ENCODE measurements at regions not wholly inside any gene's neighbourhood (a gene's known extent, or its start where the extent isn't known, plus 50 kb on each side); places are given as distances from the start of the nearest gene placed in this dataset.

DNA sequence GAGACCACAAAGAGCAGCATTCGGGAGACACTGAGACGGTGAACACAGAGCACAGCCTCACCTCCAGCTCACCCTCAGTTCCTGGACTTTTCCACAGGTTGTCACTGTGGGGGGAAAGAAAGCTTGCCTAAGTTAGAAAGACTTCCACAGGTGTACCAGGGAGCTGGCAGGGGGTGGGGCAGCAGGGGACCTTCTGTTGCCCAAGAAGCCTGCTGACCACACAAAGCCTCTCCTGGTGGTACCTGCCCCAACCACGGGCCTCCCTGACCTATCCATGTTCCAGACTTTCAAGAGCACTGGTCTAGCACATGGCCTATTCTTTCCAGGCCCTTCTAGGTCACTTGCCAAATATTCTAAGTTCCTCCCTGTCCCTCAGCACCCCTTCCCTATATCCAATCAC is 550.8 kb downstream of the BNC2 start:
- H3K4me3 ChIP-seq, result no peak overlapping the region
- intact Hi-C loops (cut with DNase I), result no loop called here
- DNase-seq, result no peak

DNA sequence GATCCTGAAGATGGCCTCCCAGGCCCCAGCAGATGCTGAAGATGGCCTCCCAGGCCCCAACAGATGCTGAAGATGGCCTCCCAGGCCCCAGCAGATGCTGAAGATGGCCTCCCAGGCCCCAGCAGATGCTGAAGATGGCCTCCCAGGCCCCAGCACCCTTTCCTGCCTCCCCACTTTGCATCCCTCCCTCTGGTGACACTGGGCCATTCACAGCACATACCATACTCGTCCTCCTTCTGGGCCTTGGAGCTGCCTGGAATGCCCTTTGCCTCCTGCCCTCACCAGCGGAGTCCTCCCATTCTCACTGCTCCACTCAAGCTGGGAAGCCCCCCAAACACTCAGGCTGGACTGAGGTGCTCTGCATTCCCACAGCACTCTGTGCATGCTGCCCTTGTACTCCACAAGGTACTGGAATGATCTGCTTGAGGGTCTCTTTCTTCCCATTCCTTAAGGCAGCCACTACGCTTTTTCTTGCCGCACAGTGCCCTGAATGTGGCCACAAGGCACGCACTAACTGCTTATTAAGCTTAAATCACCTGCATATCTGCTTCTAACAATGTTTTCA is 550.0 kb downstream of the BNC2 start:
- intact Hi-C loops (cut with DNase I), result no loop called here
- Histone ChIP-seq H3K9ac (ENCODE audit: low read depth in 2 of 2, low read length in 2 of 2) (no peak overlapping the region), H3K9me3 (no peaks in the 10 kb centered on the region), H3K36me3 (no peaks in the 10 kb centered on the region), H3K27me3 (no peaks in the 10 kb centered on the region), H3K4me1 (no peaks in the 10 kb centered on the region), H3K27ac (no peak overlapping the region), H3K4me3 (no peak overlapping the region)
- no peak for DNase-seq
- TF ChIP-seq, protein P1, sequence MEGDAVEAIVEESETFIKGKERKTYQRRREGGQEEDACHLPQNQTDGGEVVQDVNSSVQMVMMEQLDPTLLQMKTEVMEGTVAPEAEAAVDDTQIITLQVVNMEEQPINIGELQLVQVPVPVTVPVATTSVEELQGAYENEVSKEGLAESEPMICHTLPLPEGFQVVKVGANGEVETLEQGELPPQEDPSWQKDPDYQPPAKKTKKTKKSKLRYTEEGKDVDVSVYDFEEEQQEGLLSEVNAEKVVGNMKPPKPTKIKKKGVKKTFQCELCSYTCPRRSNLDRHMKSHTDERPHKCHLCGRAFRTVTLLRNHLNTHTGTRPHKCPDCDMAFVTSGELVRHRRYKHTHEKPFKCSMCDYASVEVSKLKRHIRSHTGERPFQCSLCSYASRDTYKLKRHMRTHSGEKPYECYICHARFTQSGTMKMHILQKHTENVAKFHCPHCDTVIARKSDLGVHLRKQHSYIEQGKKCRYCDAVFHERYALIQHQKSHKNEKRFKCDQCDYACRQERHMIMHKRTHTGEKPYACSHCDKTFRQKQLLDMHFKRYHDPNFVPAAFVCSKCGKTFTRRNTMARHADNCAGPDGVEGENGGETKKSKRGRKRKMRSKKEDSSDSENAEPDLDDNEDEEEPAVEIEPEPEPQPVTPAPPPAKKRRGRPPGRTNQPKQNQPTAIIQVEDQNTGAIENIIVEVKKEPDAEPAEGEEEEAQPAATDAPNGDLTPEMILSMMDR (IDR thresholded peaks at IDR 0.05), result no peak

More for the DNA sequence above, 550.8 kb downstream of the BNC2 start:
- H3K9me3 ChIP-seq, result no peaks in the 10 kb centered on the region
- no peaks in the 10 kb centered on the region for H3K36me3 ChIP-seq
- no peak overlapping the region for H3K27ac ChIP-seq
- no peaks in the 10 kb centered on the region for H3K4me1 ChIP-seq
- H3K27me3 ChIP-seq, result no peaks in the 10 kb centered on the region
- H3K9ac ChIP-seq (ENCODE audit: low read depth in 2 of 2, low read length in 2 of 2), result no peak overlapping the region
- TF ChIP-seq, protein P1 (IDR thresholded peaks at IDR 0.05), result no peak

DNA sequence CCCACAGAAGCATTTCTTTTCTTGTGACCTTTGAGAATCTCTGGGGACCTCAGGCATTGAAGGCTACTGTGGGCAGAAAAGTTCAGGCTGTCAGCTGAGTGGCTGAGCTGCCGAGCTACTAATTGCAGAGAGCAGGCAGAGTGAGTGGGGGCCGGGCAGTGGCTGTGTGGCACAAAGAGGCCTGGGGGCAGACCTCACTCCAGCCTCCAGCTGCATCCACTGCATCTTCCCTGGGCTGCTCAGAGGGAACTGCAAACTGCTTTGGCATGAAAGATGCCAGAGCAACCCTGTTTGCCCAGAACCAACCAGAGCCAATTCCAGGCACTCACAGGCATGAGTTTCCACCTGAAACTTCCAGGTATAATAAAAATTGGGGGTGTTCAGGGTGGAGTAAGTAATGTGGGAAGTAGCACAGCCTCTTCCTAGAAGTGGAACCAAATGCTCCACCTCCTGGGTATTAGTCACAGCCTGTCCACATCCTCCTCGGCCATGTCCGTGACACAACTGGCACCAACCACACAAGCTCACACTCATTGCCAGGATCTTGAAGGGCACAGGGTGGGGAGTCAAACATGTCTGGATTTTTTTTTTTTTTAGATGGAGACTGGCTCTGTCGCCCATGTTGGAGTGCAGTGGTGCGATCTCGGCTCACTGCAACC is 548.9 kb downstream of the BNC2 start:
- H3K27me3 ChIP-seq, result no peaks in the 10 kb centered on the region
- H3K36me3 ChIP-seq, result no peaks in the 10 kb centered on the region
- H3K4me3 ChIP-seq, result no peak overlapping the region
- H3K9ac ChIP-seq (ENCODE audit: low read depth in 2 of 2, low read length in 2 of 2), result no peak overlapping the region
- no peaks in the 10 kb centered on the region for H3K9me3 ChIP-seq
- no peak overlapping the region for H3K27ac ChIP-seq
- no peaks in the 10 kb centered on the region for H3K4me1 ChIP-seq
- intact Hi-C loops (cut with DNase I), result no loop called here
- TF ChIP-seq, protein P1 (IDR thresholded peaks at IDR 0.05), result no peak
- no peak for DNase-seq

DNA sequence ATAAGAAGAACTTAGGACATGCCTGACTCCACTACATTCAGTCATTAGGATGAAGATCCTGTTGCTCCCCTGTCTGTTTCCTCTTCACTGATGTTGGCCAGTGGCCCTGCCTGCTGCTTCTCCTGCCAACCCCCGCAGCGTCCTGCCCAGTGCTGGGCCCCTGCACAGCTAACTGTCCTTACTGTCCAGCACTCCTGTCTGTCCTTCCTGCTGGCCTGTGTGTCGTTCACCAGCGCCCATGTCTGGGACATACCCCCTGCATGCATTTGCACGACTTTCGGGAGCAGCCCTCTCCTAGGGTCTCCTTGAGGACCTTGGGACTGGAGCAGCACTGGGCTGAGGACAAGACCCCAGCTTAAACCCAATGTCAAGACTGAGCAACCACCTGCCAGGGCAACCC is 547.6 kb downstream of the BNC2 start:
- Histone ChIP-seq H3K9ac (ENCODE audit: low read depth in 2 of 2, low read length in 2 of 2) (no peak overlapping the region), H3K4me1 (no peaks in the 10 kb centered on the region), H3K27ac (no peak overlapping the region), H3K27me3 (no peaks in the 10 kb centered on the region), H3K9me3 (no peaks in the 10 kb centered on the region), H3K4me3 (no peak overlapping the region), H3K36me3 (no peaks in the 10 kb centered on the region)
- DNase-seq, result no peak
- intact Hi-C loops (cut with DNase I), result no loop called here
- TF ChIP-seq, protein P1 (IDR thresholded peaks at IDR 0.05), result no peak

DNA sequence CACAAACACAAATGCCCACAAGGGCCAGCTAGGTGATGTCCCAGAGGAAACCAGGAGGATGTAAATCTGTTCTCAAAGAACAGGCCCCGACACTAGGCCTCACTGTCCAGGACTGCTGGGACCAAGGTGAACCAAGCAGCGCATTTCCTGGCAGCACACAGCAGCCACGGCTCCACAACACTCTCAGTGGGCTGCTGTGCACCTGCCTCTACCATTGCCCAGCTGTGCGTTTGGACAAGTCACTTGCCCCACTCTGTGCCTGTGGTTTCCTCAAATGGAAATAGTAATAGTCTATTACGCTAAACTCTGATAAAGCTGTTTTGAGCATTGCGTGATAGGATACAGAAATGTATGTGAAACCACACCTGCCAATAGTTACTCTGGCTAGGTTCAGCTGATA is 544.5 kb downstream of the BNC2 start:
- Histone ChIP-seq H3K27ac (no peak overlapping the region), H3K4me3 (no peak overlapping the region), H3K9ac (ENCODE audit: low read depth in 2 of 2, low read length in 2 of 2) (no peak overlapping the region), H3K9me3 (no peaks in the 10 kb centered on the region), H3K36me3 (no peaks in the 10 kb centered on the region), H3K27me3 (no peaks in the 10 kb centered on the region), H3K4me1 (no peaks in the 10 kb centered on the region)
- TF ChIP-seq, protein P1 (IDR thresholded peaks at IDR 0.05), result no peak
- no peak for DNase-seq
- intact Hi-C loops (cut with DNase I), result no loop called here
